Coronary artery (tissue), 2 donors: ENCODE measurements at regions not wholly inside any gene's neighbourhood (a gene's known extent, or its start where the extent isn't known, plus 50 kb on each side); places are given as distances from the start of the nearest gene placed in this dataset.

Experiments
- DNase-seq: peaks from one replicate; pipeline ENCODE4 v3.0.0-alpha.2; 2017; ENCODE audit warnings: low spot score
- H3K27ac ChIP-seq, 2 donors: fragments of 200-600 bp; sonication (generic); one replicate each; pipeline ENCODE4 v1.5.1; 2016 to 2019
- H3K4me3 ChIP-seq: fragments of 200-600 bp; sonication (generic); 2 replicates; pipeline ENCODE4 v1.5.1; 2016; ENCODE audit warnings: mild to moderate bottlenecking, moderate library complexity
- TF ChIP-seq, protein P1 (sequence below): fragments of 200-600 bp; sonication (generic); IDR thresholded peaks from one replicate; pipeline ENCODE4 v1.5.1; 2019; ENCODE audit warnings: antibody characterized with exemption

DNA sequence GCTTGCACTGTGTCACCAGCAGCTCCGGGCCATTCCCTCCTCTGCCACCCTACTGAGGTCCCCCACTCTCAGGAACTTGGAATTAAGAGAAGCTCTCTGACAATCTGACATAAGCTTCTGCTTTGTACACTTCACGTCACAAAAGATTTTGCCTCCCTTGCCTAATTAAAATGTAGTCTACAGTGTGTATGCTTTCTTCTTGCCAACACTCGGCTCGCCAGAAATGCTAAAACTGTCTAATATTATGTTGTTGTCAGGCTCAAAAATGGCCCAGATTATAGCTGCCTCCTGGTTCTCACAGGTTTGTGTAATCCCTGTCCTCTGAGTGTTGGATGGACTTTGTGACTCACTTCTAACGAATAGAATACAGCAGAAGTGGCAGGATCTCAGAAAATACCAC lies 474.7 kb downstream of the MBD2 start:
- TF ChIP-seq, protein P1, sequence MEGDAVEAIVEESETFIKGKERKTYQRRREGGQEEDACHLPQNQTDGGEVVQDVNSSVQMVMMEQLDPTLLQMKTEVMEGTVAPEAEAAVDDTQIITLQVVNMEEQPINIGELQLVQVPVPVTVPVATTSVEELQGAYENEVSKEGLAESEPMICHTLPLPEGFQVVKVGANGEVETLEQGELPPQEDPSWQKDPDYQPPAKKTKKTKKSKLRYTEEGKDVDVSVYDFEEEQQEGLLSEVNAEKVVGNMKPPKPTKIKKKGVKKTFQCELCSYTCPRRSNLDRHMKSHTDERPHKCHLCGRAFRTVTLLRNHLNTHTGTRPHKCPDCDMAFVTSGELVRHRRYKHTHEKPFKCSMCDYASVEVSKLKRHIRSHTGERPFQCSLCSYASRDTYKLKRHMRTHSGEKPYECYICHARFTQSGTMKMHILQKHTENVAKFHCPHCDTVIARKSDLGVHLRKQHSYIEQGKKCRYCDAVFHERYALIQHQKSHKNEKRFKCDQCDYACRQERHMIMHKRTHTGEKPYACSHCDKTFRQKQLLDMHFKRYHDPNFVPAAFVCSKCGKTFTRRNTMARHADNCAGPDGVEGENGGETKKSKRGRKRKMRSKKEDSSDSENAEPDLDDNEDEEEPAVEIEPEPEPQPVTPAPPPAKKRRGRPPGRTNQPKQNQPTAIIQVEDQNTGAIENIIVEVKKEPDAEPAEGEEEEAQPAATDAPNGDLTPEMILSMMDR, result no peak
- Histone ChIP-seq H3K27ac (no peak overlapping the region), H3K4me3 (no peak overlapping the region)
- no peak for DNase-seq

DNA sequence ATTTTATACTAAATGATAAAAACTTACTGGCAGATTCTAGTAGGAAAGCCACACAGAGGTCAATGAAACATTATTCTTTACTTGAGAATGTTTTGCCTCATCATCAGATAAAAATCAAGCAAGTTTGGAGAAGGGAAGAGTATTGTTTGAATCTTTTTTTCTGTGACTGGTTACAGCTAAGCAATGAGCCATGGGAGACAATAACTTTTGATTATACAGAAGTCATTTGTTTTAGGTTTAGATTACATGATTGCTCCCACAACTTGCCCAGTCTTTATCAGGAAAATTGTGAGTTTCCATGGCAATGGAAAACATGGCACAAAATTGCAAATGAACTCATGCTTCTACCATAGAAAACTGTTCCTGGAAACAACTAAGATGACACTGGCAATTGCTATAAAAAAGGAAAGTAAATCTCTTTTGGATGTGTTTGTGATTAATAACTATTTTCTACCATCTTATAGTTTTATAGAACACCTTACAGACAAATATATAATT lies 476.8 kb downstream of the MBD2 start:
- H3K4me3 ChIP-seq, result no peak overlapping the region
- TF ChIP-seq, protein P1, result no peak
- no peak for DNase-seq
- no peak overlapping the region for H3K27ac ChIP-seq

DNA sequence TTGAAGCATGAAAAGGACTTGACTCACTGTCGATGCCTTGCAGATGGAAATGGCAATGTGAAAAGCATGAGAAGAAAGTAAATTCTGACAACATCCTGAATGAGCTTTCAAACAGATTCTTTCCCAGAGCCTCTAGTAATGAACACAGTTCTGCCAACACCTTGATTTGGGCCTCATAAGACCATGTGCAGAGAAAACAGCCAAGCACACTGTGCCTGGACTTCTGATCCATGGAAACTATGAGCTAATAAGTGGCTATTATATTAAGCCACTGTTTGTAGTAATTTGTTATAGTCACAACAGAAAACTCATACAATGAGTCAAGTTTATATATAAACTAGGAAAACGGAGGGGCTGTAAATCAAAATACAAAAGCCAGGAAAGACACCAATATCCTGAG lies 477.3 kb downstream of the MBD2 start:
- H3K4me3 ChIP-seq, result no peak overlapping the region
- H3K27ac ChIP-seq, result no peak overlapping the region
- TF ChIP-seq, protein P1, result no peak
- DNase-seq, result no peak

DNA sequence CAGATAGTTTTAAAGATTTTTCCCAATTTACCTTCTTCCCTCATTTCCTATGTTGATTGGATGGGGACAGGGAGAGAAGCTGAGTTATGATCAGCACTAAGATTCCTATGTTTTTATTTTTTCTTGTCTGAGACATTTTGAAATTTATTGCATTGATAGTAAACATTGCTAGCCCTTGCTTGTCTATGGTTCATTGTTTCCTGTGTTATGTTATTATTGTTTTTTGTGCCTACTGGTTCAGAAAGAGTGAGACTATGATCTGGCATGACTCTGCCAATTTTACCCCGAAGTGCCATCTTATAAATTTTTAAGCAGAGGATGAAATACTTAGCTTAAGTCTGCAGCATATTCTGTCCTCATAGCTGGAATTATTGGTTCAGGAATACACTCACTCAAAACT lies 478.5 kb downstream of the MBD2 start:
- Histone ChIP-seq H3K4me3 (no peak overlapping the region), H3K27ac (no peak overlapping the region)
- TF ChIP-seq, protein P1, result no peak
- no peak for DNase-seq

DNA sequence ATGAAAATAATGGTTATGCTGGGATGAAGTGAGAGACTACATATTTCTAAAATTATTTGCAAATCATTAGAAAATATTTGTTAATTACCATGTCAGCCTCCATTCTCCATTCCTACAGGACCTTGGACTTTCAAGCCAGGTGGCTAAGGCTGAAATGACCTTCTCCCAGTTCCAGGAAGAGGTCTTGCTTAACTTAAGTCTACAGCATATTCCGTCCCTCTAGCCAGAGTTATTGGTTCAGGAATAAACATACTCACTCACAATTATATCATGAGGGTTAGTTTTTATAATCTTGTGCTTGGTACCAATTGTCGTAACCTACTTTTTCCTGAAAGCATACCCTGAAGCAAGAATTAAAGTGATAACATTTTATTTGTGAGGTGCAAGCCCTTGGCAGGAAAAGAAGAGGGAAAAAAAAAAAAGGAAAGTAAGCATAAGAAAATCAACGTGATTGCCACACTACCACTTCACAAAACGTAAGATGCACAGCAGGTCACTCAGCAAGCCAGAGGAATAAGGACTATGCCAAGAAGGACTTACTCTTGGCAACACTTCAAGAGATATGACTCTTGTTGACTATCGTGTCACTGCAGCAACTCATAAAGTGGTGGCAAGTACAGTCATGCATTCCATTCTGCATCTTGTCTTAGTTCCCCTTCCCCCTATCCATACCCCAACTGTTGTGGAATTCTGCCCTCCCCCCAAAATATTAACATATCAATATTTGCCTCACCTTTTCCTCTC lies 479.1 kb downstream of the MBD2 start:
- no peak overlapping the region for H3K4me3 ChIP-seq
- no peak for DNase-seq
- TF ChIP-seq, protein P1, result no peak

DNA sequence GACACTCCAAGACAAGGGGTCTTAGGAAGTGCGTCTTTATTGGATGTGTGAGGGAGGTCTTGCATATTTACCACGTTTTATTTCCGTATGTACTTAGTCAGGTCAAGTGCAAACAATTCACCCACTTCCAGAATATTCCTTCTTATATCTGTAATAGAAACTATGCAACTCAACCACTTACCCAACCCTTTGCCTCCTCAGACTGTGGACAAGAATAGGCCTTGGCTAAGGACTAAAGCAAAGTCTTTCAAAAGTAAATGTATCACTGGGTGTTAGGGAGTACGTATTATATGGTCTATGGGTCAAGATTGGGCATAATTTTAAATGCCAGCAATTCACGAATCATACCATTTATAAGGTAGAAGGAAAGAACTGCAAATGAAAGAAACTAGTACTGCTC lies 484.8 kb downstream of the MBD2 start:
- TF ChIP-seq, protein P1, result no peak
- Histone ChIP-seq H3K27ac (no peak overlapping the region), H3K4me3 (no peak overlapping the region)
- no peak for DNase-seq

More for the DNA sequence above, 479.1 kb downstream of the MBD2 start:
- H3K27ac ChIP-seq, result no peak overlapping the region

DNA sequence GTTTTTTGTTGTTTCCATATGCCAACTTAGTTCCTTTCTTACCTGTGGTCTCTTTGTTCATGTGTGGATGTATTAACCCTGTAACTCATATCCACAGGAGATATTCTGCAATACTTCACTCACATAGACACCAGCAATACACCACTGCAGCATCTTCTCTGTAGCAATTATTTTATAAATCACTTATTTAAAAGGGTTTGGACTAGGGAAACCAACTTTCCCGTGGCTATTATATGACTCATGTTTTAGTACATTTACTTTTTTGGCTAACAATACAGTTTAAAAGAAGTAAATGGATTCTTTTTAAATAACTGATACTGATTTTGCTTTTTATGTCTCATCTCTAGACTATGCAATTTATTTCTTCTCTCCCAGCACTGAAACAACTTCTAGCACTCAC lies 488.9 kb downstream of the MBD2 start:
- Histone ChIP-seq H3K27ac (no peak overlapping the region), H3K4me3 (no peak overlapping the region)
- DNase-seq, result no peak
- TF ChIP-seq, protein P1, result no peak
